ENCODE measurements at regions not wholly inside any gene's neighbourhood (a gene's known extent, or its start where the extent isn't known, plus 50 kb on each side); places are given as distances from the start of the nearest gene placed in this dataset.

DNA sequence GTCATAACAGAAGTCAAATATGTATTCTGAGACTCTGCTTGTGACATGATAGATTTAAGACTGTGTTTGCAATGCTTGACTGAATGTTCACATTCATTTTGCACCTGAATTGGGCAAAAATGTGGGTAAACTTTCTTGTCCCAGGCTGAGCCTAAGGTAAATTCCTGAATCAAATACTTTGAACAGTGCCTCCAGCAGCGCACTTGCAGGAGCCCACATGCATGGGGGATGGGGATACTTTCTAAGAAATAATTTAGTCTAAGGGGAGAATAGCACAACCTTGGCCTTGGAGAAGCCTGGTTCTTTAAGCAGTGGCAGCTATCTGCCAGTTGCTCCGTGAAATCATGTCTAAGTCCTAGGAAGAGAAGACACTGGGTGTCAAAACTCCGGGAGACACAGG is 163.5 kb upstream of the EGFLAM start:
- DNase-seq: no peak

DNA sequence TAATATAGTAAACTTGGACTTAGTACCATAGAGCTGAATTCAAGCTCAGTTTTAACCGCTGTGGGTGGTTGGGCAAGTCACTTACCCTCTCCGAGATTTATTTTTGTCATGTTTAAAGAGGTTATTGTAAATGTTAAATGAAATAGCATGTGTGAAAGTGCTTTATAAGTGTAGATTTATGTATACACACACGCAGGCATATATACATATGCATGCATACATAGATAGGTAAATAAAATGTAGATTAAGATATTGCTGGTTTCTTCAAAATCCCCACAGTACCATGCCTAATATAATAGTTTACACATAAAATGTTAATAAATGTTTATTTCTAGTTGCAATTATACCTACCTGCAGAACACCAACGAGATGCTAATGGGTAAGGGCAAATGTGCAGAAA is 164.5 kb upstream of the EGFLAM start:
- no peak for DNase-seq

- no peak for DNase-seq
Observed at GRCh38 chr5:38086777-38087176, 171.6 kb upstream of the EGFLAM start.

DNA sequence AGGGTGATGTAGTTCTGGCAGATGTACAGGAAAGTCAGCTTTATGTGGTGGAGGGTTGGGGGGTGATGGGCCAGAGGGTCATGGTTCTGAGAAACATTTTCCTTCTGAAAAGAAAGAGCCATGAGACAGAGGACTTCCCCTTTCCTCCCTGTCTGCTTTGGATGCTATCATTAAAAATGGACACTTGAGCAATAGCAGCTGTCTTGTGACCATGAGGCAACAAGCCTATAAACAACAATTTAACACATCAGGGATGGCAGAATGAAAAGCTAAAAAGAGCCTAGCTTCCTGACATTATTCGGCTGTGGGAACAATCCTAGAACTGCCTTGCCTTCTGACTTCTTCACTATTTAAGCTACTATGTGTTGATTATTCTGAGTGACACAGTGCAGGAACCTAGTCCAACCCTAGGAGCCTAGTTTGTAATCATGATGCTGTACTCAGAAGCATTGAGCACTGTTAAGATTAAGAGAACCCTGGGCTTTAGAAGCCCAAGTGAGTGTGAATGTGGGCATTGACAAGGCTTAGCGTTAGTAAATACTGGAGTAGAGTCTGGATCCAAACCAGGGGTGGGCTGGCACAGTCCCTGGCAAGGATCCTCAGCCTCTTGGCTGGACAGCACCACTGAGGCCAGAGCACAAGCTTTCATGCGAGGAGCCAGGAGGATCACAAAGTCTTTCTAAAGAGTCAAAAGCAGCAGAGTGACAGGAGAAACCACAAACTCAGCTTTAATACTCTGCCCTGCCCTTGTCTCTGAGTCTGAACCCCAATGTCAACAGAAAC is 178.5 kb upstream of the EGFLAM start:
- no peak for DNase-seq

- no peak for DNase-seq
Observed at GRCh38 chr5:38078161-38078560, 180.2 kb upstream of the EGFLAM start.

DNA sequence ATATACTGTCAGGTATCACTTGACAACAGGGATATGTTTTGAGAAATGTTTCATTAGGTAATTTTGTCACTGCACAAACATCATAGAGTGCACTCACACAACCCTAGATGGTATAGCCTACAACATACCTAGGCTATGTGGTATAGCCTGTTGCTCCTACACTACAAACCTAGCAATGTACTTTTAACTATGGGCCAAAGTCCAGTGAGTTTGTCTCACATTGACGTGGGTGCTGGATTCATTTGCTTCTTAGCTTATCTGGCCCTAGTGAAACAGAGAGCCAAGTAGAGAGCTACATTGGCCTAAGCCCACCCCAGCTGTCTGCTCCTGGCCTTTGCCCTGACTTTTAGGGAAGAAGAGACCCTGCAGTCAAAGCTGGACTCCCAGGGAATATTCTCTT is 180.7 kb upstream of the EGFLAM start:
- no peak for DNase-seq

DNA sequence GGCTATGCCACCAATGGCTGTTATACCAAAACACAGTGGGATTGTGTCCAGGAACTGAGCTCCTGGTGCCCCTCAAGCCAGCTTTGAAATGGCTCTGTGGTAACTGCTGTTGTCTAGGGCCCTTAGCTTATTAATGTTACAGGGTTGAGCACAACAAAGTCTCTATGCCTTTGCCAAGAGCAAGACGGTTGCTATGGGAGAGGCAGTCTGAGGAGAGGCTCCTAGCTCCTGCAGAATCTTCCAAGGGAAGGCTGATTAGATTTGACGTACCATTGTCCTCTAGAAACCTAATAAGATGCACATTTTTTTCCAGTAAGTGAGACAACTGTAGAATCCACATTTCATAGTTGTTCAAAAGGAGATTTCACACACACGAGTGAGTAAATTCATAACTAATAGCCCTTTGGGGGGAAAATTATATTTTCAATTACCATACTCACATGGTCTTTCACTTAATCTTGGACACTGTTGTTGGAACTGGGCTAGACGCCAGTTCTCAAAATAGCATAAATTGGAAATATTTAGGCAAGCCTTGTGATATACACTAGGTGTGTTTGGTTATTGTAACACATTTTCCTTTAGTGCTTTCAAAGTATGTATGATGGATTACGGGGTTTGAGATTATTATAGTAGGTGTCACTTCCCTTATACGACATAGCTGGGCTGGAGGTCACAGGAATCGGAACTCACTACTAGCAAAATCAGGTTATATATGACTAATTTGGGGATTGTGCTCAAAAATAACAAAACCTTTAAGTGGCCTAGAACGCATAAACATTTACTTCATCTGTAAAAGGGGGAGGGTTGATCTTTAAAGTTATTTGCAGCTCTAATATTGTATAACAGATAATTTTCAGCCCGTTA is 186.3 kb upstream of the EGFLAM start:
- DNase-seq: no peak

DNA sequence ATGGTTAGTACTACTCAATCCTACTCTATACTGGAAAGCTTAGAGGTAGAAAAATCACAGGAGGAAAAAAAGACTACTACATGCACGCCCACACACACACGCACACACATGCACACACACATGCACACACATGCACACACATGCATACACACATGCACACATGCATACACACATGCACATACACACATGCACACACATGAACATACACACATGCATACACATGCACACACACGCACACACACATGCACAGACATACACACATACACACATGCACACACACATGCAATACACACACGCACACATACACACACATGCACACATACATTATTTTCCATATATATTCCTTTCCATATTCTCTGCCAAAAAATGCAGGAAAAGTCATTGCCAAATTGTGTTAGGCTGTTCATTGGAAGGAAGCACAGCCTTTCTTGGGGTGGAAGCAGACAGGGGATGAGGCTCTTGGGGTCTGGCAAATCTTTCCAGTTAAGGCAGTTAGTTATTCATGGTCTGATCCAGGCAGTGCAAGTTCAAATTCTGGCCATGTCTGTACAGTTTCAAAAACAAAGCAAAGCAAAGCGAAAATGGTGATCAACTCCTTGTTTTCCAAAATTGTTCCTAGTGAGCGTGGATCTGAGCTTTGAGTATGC is 187.9 kb upstream of the EGFLAM start:
- DNase-seq: no peak

DNA sequence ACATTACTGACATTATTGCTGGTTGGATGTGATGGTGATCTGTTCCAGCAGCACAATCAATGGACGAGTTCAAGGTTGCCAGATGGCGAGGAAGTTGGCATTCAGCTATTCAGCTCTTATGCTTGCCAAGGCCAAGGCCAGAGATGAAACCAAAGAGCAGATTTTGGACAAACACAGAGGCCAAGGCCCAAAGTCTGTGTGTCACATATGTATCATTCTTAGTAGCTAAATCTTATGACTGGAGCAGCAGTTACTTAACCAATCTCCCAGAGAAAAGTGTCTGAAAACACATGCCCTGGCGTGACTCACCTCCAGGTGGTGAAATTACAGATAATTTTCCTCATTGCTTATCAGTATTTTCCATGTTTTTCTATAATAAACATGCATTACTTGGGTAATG is 189.0 kb upstream of the EGFLAM start:
- DNase-seq: no peak

- no peak for DNase-seq
Observed at GRCh38 chr5:38060354-38060753, 198.0 kb upstream of the EGFLAM start.

DNA sequence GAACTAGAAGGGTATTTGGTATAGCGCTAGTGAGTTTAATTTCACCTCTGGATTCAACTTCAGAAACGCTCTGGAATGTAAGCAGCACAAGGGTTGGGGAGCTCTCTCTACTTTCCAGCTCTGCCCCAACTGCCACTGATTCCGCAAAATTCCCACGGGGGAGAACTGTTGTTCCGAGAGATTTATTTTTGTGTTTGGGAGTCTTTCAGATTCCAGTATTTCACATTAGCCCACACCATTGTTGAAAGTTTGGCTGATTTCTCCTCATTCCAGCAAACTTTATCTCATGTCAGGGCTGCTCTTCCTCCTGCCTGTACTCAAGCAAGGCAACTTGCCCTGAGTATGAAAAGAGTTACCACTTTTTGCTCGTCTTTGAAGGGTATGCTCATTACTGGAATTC is 198.5 kb upstream of the EGFLAM start:
- DNase-seq: no peak

DNA sequence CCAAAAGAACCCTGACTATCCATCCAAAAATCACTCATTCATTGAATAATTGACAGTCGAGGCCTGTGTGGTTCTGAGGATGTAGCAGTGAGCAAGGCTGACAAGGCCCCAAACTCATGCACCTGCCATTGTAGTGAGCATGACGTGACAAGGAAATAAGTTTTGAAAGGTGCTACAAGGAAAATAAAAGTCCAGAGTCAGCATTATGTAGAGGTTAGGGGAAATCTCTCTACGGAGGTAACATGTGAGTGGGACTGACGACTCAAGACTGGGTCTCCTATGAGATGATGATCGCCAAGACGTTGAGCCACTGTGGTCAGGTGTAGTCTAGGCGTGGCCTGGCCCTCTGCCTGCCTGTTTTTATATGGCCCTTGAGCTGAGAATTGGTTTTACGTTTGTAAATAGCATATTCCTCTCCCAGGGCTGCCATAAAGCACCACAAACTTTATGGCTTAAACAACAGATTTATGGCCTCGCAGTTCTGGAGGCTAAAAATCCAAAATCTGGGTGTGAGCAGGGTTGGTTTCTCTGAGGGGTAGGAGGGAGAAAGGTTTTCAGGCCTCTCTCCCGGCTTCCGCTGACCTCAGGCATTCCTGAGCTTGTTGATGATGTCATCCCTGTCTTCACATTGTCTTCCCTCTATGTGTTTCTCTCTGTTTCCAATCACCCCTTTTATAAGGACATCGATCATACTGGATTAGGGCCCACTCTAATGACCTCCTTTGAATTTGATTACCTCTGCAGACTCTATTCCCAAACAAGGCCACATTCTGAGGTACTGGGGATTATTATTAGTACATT is 206.4 kb upstream of the EGFLAM start:
- no peak for DNase-seq

GRCh38 chr5:38048400-38048799 is 208.6 kb upstream of the GDNF start:
- DNase-seq: no peak

DNA sequence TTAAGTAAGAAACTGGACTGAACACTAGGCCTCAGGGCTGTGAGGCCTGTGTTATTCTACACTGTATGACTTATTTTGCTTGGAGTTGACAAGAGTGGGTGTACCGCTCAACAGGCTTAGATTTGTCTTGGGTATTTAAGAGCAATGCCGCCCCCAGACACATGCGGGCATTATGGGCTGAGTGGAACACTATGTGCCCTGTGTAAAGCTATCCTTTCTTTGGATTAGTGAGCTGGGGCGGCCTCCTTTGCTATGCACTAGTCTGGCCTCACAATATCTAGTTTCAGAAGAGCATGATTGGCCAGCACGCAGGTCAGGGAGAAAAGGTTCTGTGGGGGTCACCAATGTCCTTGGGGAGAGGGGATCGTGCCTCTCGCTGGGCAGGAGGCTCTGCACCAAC is 206.3 kb upstream of the GDNF start:
- DNase-seq: no peak

DNA sequence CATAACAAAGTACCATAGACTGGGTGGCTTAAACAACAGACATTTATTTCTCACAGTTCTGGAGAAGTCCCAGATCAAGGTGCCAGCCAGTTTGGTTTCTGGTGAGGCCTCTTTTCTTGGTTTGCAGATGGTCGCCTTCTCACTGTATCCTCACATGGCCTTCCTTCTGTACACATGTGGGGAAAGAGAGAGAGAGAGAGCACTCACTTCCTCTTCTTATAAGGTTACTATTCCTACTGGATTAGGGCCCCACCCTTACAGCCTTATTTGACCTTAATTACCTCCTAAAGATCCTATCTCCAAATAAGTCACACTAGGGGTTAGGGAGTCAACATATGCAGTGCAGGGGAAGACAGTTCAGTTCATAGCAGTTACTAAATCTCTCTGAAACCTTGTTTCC is 205.6 kb upstream of the GDNF start:
- DNase-seq: no peak

DNA sequence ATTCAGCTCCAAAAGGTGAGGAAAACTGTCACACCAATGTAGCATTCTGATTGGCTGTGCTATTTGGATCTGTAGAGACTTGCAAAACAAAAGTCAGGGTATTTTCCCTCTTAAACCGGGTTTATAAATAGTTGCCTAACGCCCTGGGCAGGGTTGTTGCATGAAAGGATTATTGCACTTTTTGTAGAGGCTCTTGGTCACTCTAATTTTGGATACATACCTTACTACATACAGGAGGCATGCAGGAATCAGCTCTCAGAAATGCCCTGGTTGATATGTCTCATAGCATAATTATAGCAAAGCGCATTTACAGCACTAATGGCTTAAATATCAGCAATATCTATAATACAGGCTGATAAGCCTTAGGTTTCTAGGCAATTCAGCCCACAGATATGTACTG is 200.0 kb upstream of the GDNF start:
- DNase-seq: no peak

DNA sequence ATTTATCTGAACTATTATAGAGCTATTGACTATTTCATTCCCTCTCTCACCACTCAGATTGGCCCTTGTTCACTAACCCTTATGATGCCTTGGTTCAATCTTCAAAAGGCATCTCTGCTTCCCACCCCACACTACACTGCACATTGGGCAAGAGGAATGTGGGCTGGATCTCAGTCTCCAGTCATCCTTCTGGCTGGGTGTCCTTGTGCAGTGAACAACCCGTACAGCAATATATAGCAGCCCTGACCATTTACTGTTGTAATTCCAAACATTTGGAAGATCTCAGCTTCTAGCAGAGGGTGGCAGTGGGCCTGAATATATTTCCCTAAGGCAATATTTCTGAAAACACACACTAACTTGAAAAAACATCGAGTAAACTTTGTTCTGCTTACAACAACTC is 199.2 kb upstream of the GDNF start:
- no peak for DNase-seq

- DNase-seq: no peak
Observed at GRCh38 chr5:38036765-38037164, 196.9 kb upstream of the GDNF start.

DNA sequence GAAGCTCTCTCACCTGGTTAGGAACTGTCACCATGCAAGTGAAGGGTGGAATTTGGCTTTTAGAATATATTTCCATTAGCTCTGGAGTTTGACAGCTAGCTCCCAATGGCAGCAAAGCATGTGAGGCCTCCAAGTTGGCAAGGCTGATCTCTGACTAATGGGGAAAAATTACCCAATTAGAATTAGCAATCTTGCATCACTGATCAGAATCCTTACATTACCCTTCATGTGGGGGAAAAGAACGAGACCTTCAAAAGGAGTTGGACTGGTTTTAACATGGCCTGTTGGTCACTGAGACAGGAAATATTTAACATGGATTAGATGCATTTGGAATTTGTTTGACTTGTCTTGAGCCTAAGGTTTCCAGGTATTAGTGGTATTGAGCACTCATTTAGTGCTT is 192.3 kb upstream of the GDNF start:
- no peak for DNase-seq

GRCh38 chr5:38031304-38031703 is 191.5 kb upstream of the GDNF start:
- DNase-seq: no peak

GRCh38 chr5:38029397-38030065 is 189.7 kb upstream of the GDNF start:
- DNase-seq: no peak

DNA sequence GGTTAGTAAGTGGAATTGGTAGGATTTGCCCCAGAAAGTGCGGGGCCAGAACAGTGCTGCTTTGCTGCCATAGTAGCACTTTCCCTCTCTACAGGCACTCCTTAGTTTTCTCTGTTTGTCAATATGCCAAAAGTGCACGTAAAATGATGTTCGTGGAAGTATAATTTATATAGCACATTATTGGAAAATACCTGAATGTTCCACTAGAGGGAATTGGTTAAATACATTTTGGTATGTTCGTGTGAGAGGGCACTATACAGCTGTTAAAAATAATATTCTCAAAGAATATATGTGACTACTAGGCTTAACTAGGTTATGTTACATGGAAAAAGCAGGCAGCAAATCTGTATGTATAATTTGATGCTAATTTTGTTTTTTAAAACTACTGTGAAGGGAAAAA is 184.0 kb upstream of the GDNF start:
- DNase-seq: no peak

GRCh38 chr5:38023371-38023770 is 183.5 kb upstream of the GDNF start:
- no peak for DNase-seq

Measured in stimulated activated naive CD4-positive, alpha-beta T cell treated with Interleukin-2 at 50 U/mL for 16 hours (primary cell).